Right atrium auricular region (tissue), 2 donors: ENCODE measurements at regions not wholly inside any gene's neighbourhood (a gene's known extent, or its start where the extent isn't known, plus 50 kb on each side); places are given as distances from the start of the nearest gene placed in this dataset.

ENCODE experiments used
- DNase-seq: peaks from one replicate; pipeline ENCODE4 v3.0.0-alpha.2; 2019; ENCODE audit warnings: low spot score
- H3K27ac ChIP-seq, 2 donors: fragments of 200-600 bp; sonication (generic); 1 replicate in 1 of 2; 2 replicates in 1 of 2; pipeline ENCODE4 v1.5.1; 2016 to 2019
- H3K27me3 ChIP-seq, 2 donors: fragments of 200-600 bp; sonication (generic); one replicate each; pipeline versions ENCODE4 v1.5.1 to v1.6.0; 2017 to 2019
- H3K36me3 ChIP-seq: fragments of 200-600 bp; sonication (generic); one replicate; pipeline ENCODE4 v1.5.1; 2016
- H3K4me1 ChIP-seq, 2 donors: fragments of 200-600 bp; sonication (generic); one replicate each; pipeline versions ENCODE4 v1.5.1 to v1.6.0; 2017 to 2019
- H3K4me3 ChIP-seq, 2 donors: fragments of 200-600 bp; sonication (generic); 1 replicate in 1 of 2; 2 replicates in 1 of 2; pipeline ENCODE4 v1.5.1; 2017 to 2019; ENCODE audit warnings: mild to moderate bottlenecking in 1 of 2, moderate library complexity in 1 of 2
- H3K9me3 ChIP-seq, 2 donors: fragments of 200-600 bp; sonication (generic); one replicate each; pipeline ENCODE4 v1.5.1; 2019
- TF ChIP-seq, protein P1 (sequence below), 2 donors: fragments of 200-600 bp; sonication (generic); IDR thresholded peaks; one replicate each; pipeline ENCODE4 v1.5.1; 2019; ENCODE audit warnings: antibody characterized with exemption in 2 of 2

DNA sequence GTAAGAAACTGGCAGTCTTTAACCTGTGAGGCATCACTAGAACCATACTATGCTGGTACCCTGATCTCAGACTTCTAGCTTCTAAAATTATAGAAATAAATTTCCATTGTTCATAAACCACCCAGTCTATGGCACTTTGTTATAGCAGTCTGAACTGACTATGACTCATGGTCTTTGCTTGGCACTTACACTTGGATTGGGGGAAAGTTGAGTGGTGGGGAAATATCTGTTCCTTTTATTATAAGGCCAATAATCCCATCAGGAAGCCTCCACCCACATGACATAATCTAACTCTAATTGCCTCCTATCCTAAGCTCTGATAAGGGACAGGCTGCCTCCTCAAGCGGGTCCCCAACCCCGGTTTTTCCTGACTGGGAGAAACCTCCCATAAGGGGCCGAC lies 61.4 kb upstream of the PACRGL start:
- Histone ChIP-seq H3K36me3 (no peaks in the 10 kb centered on the region), H3K27me3 (no peaks in the 10 kb centered on the region), H3K9me3 (peaks cover 0 to 5% of the 10 kb centered on the region in 2 donors), H3K4me3 (no peak overlapping the region), H3K27ac (no peak overlapping the region), H3K4me1 (no peaks in the 10 kb centered on the region)
- TF ChIP-seq, protein P1, sequence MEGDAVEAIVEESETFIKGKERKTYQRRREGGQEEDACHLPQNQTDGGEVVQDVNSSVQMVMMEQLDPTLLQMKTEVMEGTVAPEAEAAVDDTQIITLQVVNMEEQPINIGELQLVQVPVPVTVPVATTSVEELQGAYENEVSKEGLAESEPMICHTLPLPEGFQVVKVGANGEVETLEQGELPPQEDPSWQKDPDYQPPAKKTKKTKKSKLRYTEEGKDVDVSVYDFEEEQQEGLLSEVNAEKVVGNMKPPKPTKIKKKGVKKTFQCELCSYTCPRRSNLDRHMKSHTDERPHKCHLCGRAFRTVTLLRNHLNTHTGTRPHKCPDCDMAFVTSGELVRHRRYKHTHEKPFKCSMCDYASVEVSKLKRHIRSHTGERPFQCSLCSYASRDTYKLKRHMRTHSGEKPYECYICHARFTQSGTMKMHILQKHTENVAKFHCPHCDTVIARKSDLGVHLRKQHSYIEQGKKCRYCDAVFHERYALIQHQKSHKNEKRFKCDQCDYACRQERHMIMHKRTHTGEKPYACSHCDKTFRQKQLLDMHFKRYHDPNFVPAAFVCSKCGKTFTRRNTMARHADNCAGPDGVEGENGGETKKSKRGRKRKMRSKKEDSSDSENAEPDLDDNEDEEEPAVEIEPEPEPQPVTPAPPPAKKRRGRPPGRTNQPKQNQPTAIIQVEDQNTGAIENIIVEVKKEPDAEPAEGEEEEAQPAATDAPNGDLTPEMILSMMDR (IDR thresholded peaks at IDR 0.05): no peak
- no peak for DNase-seq

DNA sequence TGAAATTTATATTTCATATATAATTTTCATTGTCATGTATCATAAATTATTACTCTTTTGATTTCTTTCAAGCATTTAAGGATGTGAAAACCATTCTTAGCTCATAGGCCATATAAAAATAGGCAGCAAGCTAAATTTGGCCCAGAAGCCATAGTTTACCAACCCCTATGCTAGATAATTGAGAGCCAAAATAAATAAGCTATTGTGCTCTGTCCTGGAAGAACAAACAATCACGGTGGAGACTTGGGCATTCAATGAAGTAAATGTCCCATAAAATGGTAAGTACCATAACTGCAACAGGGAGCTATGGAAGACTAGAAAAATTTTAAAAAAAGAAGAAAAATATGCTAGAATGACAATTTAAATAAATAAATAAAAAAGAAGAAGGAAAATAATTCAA lies 60.9 kb upstream of the PACRGL start:
- TF ChIP-seq, protein P1 (IDR thresholded peaks at IDR 0.05): no peak
- Histone ChIP-seq H3K4me1 (no peaks in the 10 kb centered on the region), H3K36me3 (no peaks in the 10 kb centered on the region), H3K27me3 (no peaks in the 10 kb centered on the region), H3K9me3 (peaks cover 0 to 5% of the 10 kb centered on the region in 2 donors), H3K27ac (no peak overlapping the region), H3K4me3 (no peak overlapping the region)
- DNase-seq: no peak

DNA sequence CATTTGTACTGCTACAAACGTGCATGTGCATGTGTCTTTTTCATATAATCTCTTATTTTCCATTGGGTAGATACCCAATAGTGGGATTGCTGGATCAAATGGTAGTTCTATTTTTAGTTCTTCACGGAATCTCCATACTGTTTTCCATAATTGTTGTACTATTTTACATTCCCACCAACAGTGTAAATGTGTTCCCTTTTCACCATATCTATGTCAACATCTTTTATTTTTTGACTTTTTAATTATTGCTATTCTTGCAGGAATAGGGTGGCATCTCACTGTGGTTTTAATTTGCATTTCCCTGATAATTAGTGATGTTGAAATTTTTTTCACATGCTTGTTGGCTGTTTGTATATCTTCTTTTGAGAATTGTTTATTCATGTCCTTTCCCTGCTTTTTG lies 59.3 kb upstream of the PACRGL start:
- no peaks in the 10 kb centered on the region for H3K4me1 ChIP-seq
- no peak overlapping the region for H3K27ac ChIP-seq
- H3K36me3 ChIP-seq: no peaks in the 10 kb centered on the region
- DNase-seq: no peak
- peaks cover 0 to 5% of the 10 kb centered on the region in 2 donors for H3K9me3 ChIP-seq
- H3K27me3 ChIP-seq: no peaks in the 10 kb centered on the region
- TF ChIP-seq, protein P1 (IDR thresholded peaks at IDR 0.05): no peak
- no peak overlapping the region for H3K4me3 ChIP-seq

DNA sequence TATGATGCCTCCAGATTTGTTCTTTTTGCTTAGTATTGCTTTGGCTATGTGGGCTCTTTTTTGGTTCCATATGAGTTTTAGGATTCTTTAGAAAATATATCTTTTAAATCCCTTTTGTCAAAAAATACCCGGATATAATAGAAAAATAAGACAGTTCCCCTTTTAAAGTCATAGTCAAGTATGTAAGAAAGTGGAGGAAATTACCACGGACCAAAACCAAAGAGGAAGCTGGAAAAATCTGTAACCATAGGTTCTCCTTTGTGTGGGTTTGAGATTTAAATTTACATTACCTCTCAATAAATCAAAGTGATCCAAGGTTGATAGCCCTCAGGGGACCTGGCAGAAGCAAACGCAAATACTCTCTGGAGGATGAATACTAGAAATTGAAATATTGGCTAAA lies 58.3 kb upstream of the PACRGL start:
- TF ChIP-seq, protein P1 (IDR thresholded peaks at IDR 0.05): no peak
- no peak for DNase-seq
- Histone ChIP-seq H3K9me3 (peaks cover 0 to 5% of the 10 kb centered on the region in 2 donors), H3K4me1 (no peaks in the 10 kb centered on the region), H3K36me3 (no peaks in the 10 kb centered on the region), H3K27ac (no peak overlapping the region), H3K4me3 (no peak overlapping the region), H3K27me3 (no peaks in the 10 kb centered on the region)

DNA sequence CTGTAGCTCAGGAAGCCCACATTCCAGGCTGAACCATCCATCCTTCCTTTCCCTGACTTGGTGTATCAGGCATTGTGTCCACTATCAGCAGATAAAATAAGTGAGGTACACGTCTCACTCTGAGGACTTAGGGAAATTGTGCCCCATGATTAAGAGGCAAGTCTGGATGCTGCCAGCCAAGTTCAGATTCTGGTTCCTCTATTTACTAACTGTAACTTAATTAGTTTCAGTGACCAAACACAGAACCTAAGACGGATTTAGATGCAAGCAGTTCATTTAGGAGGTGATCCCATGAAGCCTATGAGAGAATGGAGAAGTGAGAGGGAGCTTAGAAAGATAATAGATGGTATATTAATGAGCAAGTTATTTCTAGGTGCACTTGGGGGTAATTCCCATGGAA lies 56.6 kb upstream of the PACRGL start:
- no peaks in the 10 kb centered on the region for H3K36me3 ChIP-seq
- no peak overlapping the region for H3K4me3 ChIP-seq
- no peaks in the 10 kb centered on the region for H3K4me1 ChIP-seq
- TF ChIP-seq, protein P1 (IDR thresholded peaks at IDR 0.05): no peak
- DNase-seq: no peak
- H3K27ac ChIP-seq: no peak overlapping the region
- H3K9me3 ChIP-seq: peaks cover 0 to 5% of the 10 kb centered on the region in 2 donors
- no peaks in the 10 kb centered on the region for H3K27me3 ChIP-seq

- no peak for DNase-seq
- H3K4me1 ChIP-seq: no peaks in the 10 kb centered on the region
- no peaks in the 10 kb centered on the region for H3K36me3 ChIP-seq
- H3K9me3 ChIP-seq: peaks cover 0 to 5% of the 10 kb centered on the region in 2 donors
- no peak overlapping the region for H3K27ac ChIP-seq
- no peak overlapping the region for H3K4me3 ChIP-seq
- TF ChIP-seq, protein P1 (IDR thresholded peaks at IDR 0.05): no peak
- no peaks in the 10 kb centered on the region for H3K27me3 ChIP-seq
Measured at GRCh38 chr4:20645236-20645635, 55.0 kb upstream of the PACRGL start.
